ENCODE measurements at regions not wholly inside any gene's neighbourhood (a gene's known extent, or its start where the extent isn't known, plus 50 kb on each side); places are given as distances from the start of the nearest gene placed in this dataset.

GRCh38 chr18:1884623-1885022 is 686.7 kb downstream of the METTL4 start:
- TF ChIP-seq, protein P1, sequence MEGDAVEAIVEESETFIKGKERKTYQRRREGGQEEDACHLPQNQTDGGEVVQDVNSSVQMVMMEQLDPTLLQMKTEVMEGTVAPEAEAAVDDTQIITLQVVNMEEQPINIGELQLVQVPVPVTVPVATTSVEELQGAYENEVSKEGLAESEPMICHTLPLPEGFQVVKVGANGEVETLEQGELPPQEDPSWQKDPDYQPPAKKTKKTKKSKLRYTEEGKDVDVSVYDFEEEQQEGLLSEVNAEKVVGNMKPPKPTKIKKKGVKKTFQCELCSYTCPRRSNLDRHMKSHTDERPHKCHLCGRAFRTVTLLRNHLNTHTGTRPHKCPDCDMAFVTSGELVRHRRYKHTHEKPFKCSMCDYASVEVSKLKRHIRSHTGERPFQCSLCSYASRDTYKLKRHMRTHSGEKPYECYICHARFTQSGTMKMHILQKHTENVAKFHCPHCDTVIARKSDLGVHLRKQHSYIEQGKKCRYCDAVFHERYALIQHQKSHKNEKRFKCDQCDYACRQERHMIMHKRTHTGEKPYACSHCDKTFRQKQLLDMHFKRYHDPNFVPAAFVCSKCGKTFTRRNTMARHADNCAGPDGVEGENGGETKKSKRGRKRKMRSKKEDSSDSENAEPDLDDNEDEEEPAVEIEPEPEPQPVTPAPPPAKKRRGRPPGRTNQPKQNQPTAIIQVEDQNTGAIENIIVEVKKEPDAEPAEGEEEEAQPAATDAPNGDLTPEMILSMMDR (IDR thresholded peaks at IDR 0.05; ENCODE audit: insufficient read depth, low read depth, low read length, missing control alignments): no peak
- no peak for DNase-seq (ENCODE audit: low read depth)

GRCh38 chr18:1891641-1892040 is 679.7 kb downstream of the METTL4 start:
- TF ChIP-seq, protein P1 (IDR thresholded peaks at IDR 0.05; ENCODE audit: insufficient read depth, low read depth, low read length, missing control alignments): no peak
- H3K4me3 ChIP-seq (ENCODE audit: low read length): no peak overlapping the region
- DNase-seq (ENCODE audit: low read depth): no peak

More at GRCh38 chr18:1884623-1885022, 686.7 kb downstream of the METTL4 start:
- no peak overlapping the region for H3K4me3 ChIP-seq (ENCODE audit: low read length)

- TF ChIP-seq, protein P1 (IDR thresholded peaks at IDR 0.05; ENCODE audit: insufficient read depth, low read depth, low read length, missing control alignments): no peak
- no peak for DNase-seq (ENCODE audit: low read depth)
- H3K4me3 ChIP-seq (ENCODE audit: low read length): no peak overlapping the region
These were observed 679.1 kb downstream of the METTL4 start for GRCh38 chr18:1892191-1892590.

- TF ChIP-seq, protein P1 (IDR thresholded peaks at IDR 0.05; ENCODE audit: insufficient read depth, low read depth, low read length, missing control alignments): no peak
- no peak overlapping the region for H3K4me3 ChIP-seq (ENCODE audit: low read length)
- no peak for DNase-seq (ENCODE audit: low read depth)
These were observed 675.7 kb downstream of the METTL4 start for GRCh38 chr18:1895456-1896185.

DNA sequence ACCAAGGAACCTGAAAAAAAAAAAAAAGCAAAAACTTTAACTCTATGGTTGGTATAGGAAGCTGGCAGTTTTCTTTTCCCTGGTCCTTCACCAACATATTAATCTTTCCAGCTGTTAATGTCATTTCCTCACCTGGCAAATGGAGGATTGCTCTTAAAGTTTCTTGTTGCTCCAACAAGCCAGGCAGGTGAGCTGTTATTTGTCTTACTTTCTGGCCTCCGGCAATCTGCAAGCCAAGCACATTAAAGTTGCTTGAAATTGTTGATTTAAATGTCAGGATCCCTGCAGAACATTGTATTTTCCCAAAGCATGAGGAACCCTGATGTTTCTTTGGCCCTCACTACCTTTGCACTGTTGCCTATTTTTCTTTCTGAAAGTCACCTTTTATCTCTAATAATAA is 664.9 kb downstream of the METTL4 start:
- peak; percentile 65 for DNase-seq (ENCODE audit: low read depth)
- no peak overlapping the region for H3K4me3 ChIP-seq (ENCODE audit: low read length)
- TF ChIP-seq, protein P1 (IDR thresholded peaks at IDR 0.05; ENCODE audit: insufficient read depth, low read depth, low read length, missing control alignments): no peak

DNA sequence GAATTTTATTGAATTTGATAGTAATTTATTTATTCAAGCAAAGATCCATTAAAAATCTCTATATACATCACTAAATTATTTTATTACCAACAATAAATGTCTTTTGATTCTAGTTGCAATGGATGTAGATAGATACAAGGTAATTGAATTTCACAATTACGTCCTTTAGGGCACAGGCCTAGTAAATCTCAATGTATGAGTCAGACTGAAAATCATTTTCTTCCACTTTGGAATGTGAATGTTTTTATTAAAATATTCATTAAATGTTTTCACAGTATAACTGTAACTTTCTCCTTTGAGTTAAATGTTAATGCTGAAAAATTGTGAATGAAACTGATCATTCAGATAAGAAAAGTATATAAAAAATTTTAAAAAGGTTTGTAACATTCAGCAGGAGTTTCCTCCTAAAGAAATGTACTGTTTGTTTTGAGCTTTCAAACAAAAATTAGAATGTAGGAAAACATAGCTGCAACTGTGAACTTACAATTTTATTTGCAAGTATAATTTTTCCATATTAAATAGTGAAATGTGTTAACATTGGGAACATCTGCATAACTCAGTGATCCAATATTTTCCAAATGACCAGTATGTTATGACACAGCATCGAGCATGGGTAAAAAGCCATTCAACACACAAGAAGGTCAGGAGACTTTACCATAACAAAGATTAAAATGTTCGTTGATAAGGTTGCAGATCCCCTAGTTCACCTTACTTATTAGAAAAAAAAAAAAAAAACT is 663.7 kb downstream of the METTL4 start:
- TF ChIP-seq, protein P1 (IDR thresholded peaks at IDR 0.05; ENCODE audit: insufficient read depth, low read depth, low read length, missing control alignments): no peak
- no peak overlapping the region for H3K4me3 ChIP-seq (ENCODE audit: low read length)
- DNase-seq (ENCODE audit: low read depth): peak; percentile 4
